ENCODE measurements at regions not wholly inside any gene's neighbourhood (a gene's known extent, or its start where the extent isn't known, plus 50 kb on each side); places are given as distances from the start of the nearest gene placed in this dataset.

DNA sequence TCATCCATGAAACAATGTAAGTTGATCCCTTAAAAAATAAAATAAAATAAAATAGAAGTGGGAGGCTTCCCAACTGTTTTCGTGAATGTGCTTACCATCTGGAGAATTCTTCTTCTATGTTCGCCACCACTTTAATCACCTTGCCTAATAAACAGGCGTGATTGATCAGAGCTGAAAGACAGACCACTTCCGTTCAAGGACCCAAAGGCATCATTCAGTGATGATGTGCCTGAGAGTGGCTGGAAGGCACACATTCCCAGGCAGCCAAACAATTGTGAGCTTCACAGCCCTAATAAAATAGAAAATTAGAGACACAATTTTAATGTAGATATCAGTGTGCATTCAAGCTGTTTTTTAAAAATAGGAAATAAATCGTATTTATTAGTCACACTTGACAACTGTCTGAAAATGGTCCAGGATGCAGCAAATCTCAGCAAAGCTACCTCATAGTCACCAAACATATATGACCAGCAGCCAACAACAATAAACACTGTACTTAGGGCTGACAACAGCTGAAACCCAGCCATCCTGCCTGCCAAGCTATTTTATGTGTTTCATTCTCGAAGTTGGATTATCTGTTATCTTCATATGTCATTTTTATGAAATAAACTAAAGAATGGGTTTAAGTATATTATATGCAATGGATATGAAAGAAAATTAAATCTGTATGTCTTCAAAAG is 163.2 kb upstream of the FAM9B start:
- TF ChIP-seq POLR2A (IDR thresholded peaks at IDR 0.05) (no peak), POLR2AphosphoS5 (IDR thresholded peaks at IDR 0.05) (no peak)
- TF ChIP-seq, protein P1, sequence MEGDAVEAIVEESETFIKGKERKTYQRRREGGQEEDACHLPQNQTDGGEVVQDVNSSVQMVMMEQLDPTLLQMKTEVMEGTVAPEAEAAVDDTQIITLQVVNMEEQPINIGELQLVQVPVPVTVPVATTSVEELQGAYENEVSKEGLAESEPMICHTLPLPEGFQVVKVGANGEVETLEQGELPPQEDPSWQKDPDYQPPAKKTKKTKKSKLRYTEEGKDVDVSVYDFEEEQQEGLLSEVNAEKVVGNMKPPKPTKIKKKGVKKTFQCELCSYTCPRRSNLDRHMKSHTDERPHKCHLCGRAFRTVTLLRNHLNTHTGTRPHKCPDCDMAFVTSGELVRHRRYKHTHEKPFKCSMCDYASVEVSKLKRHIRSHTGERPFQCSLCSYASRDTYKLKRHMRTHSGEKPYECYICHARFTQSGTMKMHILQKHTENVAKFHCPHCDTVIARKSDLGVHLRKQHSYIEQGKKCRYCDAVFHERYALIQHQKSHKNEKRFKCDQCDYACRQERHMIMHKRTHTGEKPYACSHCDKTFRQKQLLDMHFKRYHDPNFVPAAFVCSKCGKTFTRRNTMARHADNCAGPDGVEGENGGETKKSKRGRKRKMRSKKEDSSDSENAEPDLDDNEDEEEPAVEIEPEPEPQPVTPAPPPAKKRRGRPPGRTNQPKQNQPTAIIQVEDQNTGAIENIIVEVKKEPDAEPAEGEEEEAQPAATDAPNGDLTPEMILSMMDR (IDR thresholded peaks at IDR 0.05): no peak
